ENCODE measurements at regions not wholly inside any gene's neighbourhood (a gene's known extent, or its start where the extent isn't known, plus 50 kb on each side); places are given as distances from the start of the nearest gene placed in this dataset.

GRCh38 chr13:32961724-32962123 lies 54.5 kb upstream of the KL start:
- no peak for TF ChIP-seq CTCF (IDR thresholded peaks at IDR 0.05; ENCODE audit: borderline replicate concordance, control extremely low read depth, extremely low read depth, insufficient read depth, missing control alignments)
- in situ Hi-C loops (cut with MboI; ENCODE audit: low sequenced_read_pairs, unreplicated experiment): no loop called here
- DNase-seq (ENCODE audit: low spot score): no peak

- in situ Hi-C loops (cut with MboI; ENCODE audit: low sequenced_read_pairs, unreplicated experiment): no loop called here
- no peak for TF ChIP-seq CTCF (IDR thresholded peaks at IDR 0.05; ENCODE audit: borderline replicate concordance, control extremely low read depth, extremely low read depth, insufficient read depth, missing control alignments)
- DNase-seq (ENCODE audit: low spot score): no peak
Observed at GRCh38 chr13:32962342-32962741, 53.9 kb upstream of the KL start.

- TF ChIP-seq CTCF (IDR thresholded peaks at IDR 0.05; ENCODE audit: borderline replicate concordance, control extremely low read depth, extremely low read depth, insufficient read depth, missing control alignments): no peak
- in situ Hi-C loops (cut with MboI; ENCODE audit: low sequenced_read_pairs, unreplicated experiment): no loop called here
- DNase-seq (ENCODE audit: low spot score): no peak
Observed at GRCh38 chr13:32964987-32965386, 51.2 kb upstream of the KL start.
